Right lung (tissue), 2 donors: ENCODE measurements at regions not wholly inside any gene's neighbourhood (a gene's known extent, or its start where the extent isn't known, plus 50 kb on each side); places are given as distances from the start of the nearest gene placed in this dataset.
"Not testable (repeated sequence)": the region's sequence is repeated elsewhere in the genome, so short reads cannot be mapped to it uniquely, and the experiment has no call there.

ENCODE experiments used
- DNase-seq, 2 donors: peaks; one replicate each; pipeline ENCODE4 v3.0.0-alpha.2; 2013

DNA sequence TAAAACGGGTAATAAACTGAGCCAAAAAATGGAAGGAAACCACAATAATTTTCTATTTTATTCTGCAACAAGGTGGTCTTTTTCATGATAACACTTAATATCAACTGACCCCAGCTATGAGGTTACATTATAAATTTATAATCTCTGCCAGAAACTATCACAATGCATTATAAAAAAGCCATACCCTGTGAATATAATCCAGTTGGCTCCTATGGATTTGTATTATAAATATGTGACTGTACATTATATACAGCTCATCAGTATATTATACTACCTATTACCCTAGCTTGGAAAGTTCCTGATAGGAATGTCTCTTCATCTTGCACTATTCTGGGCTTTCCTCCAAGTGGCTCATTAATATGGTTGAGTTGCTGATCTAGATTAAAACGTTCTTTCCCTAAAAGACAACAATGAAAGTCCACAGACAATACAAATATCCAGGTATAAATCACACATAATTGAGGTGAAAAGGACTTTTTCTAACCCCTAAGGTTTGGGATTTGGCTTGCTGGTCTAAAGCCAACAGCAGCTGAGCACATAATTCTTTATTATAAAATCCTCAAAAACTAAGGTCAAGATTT, 487.7 kb downstream of the TTLL7 start:
- DNase-seq: peak; percentile 19 to 37

DNA sequence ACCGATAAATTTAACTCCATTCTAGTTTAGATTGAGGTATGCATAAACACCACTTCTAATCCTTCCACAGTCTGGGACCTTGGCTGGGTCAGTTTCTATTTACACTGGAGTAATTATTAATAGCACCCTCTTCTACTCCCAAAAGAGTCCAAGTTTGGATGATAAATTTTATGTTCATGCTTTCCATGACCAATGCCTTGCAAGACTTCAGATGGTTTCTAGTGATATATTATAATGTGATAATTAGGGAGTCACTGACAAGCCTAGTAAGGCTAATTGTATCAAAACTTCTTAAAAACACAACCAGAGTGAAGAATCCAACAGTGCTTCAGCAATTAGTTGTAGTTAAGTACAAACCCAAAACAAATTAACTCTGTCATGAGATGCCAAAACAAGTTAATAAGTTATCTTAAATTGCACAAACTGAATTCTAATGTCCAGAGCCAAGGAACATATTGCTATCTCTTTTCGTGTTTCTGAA, 489.6 kb downstream of the TTLL7 start:
- DNase-seq: peak; percentile 13 to 30

DNA sequence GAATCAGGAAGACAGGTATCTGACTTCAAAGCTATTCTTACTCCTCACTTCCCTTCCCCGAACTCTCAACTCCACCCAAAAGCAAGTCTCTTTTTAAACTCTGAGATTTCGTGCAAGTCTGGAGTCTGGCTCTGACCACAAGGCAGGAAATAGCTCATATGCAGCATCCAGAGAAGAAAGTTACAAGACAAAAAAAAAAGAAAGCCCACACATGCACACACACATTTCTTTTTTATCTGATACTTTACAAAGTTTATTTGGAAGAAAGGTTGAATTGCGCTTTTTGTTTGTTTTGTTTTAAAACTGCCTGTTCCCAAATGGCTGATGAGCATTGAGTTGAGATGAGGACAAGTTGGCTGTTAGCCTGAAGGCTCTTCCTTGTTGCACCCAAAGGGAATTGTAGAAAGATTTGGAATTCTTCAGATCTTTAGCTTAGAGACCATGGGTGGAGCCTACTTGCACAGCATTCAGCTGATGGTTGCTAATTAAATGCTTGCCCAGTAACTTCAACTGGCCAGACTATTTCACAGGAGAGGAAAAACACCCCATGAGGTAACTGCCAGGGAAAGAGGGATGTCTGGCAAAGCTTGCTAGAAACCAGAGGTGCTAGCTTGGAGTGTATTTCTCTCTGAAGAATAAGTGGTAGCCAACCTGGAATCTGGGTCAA, 490.3 kb downstream of the TTLL7 start:
- DNase-seq: peak; percentile 58 to 60

DNA sequence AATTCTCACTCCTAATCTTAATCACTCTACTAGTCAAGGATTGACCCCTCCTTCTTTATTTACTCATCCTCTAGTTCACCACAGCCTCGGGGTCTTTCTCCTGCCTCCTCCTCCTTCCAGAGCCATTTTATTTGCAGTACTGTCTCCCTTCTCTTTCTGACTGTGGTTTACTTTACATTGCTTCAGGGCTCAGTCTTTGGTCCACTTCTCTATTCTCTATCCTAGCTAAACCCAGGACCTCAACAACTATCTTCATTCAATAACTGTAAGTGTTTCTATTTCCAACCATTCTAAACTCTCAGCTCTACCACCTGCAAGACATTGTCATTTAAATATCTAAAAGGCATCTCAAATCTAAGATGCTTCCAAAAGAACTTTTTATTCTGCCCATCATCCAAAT, 493.8 kb downstream of the TTLL7 start:
- DNase-seq: no peak

DNA sequence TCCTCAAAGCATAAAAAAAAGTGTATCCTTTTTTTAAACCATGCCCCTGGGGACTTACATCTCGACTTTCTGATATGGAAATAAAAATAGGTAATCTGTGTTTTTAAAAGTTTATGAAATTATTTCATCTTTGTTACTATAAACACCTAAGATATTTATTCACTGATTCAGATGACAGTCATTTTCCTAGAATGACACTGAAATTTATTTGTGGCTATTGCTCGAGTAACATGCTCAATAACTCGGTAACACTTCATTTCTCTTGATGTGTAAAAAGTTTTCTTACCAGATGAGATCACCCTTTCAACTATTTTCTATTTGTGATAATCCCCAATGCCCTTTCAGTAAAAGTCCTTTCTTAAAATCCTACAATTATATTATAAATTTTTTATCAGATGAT, 495.8 kb downstream of the TTLL7 start:
- DNase-seq: no peak

GRCh38 chr1:83500987-83501591, 497.8 kb downstream of the TTLL7 start:
- DNase-seq: no peak

GRCh38 chr1:83500531-83500930, 498.4 kb downstream of the TTLL7 start:
- DNase-seq: no peak

- no peak for DNase-seq
Observed at GRCh38 chr1:83499998-83500397, 498.9 kb downstream of the TTLL7 start.

- no peak for DNase-seq
Observed at GRCh38 chr1:83497563-83497962, 501.4 kb downstream of the TTLL7 start.

DNA sequence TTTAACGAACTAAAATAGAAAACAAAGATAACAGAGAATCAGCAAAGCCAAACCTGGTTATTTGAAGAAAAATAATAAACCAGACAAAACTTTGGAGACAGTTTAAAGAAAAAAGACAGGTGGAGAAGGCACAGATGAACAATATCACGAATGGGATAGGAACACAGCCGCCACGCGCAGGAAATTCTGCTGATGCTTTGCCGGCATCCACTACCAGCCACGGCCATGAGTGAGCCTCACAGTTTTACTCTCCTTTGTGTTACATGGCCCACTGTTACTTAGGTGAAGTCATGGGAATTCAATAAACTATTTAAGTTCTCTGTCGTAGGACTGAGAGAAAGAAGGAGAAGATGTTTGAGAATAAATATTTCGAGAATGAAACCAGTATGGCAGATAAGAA, 503.4 kb downstream of the TTLL7 start:
- DNase-seq: no peak

GRCh38 chr1:83493633-83494032, 505.3 kb downstream of the TTLL7 start:
- no peak for DNase-seq

GRCh38 chr1:83491930-83492329, 507.0 kb downstream of the TTLL7 start:
- DNase-seq: no peak

- DNase-seq: no peak
Observed at GRCh38 chr1:83490988-83491387, 507.9 kb downstream of the TTLL7 start.

DNA sequence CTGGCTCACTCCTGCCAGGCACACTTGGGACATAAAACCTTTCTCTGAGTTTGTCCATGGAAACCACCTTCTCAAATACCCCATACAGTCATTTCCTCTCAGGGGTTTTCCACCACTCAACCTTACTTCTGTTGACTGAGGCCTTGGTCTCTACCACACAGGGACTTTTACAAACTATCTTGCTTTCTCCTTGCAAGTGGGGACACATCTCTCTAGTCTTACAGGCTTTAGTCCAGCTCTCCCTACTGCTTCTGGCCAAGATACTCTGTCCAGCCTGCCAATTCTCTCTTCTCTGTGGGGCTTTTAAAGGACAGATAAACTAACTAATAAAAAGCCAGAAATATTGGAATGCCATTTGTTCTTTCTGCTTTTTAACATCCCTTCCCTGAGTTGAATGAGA, 510.8 kb downstream of the TTLL7 start:
- not testable (repeated sequence) for DNase-seq

DNA sequence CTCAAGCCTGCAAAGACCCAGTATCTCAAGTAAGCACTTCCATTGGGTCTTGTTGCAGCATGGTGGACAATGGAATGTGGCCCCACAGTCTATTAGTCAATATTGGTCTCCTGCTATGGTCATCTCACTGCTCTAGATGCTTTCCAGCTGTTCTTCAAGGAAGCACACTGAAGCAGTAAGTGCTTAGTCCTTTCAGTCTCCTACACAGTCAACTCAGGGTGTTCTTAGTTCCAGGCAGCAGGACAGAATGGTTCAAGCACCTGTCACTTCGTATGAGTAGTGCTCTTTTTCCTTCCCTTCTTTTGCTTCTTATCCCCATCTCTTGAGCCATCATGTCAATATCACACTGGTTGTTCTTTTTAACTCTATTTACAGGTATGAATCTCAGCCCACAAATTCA, 511.5 kb downstream of the TTLL7 start:
- DNase-seq: not testable (repeated sequence)

- DNase-seq: not testable (repeated sequence)
Observed at GRCh38 chr1:83485314-83486019, 513.5 kb downstream of the TTLL7 start.

DNA sequence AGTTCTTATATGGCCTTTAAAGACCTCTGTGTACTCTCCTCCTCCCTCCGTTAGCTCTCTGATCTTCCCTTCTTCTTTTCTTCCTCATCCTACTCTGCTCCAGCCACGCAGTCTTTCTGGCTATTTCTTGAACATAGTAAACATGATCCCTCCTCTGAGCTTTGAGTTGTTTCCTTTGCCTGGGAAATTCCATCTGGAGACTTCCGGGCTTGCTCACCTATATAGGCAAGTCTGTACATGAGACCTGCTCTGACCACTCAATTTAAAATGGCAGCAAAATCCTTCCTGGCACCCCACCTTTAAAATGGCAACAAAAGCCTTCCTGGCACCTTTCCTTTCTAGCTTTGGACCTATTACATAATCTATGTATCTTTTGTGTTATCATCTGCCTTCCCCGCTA, 517.6 kb downstream of the TTLL7 start:
- not testable (repeated sequence) for DNase-seq

- not testable (repeated sequence) for DNase-seq
Observed at GRCh38 chr1:83479591-83480239, 519.2 kb downstream of the TTLL7 start.

- not testable (repeated sequence) for DNase-seq
Observed at GRCh38 chr1:83478127-83478526, 520.8 kb downstream of the TTLL7 start.

- not testable (repeated sequence) for DNase-seq
Observed at GRCh38 chr1:83476518-83476917, 522.4 kb downstream of the TTLL7 start.

DNA sequence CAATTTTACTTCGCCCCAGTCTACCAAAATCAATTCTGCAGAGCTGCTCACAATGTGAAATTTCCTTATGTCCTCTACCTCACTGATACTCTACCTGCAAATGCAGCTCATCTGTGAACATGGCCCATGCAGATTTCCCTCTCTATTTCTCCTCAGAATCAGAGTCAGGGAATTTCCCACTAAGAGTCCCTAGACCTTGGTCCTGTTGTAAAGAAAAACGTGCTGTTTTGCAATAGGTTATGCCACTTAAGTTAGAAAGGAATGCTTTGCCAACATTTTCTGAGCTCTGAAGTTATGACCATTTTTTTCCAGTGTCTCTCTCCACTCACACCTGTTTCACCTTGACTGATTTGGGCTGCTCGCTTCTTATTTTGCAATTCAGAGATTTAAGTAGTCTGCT, 524.0 kb downstream of the TTLL7 start:
- DNase-seq: not testable (repeated sequence)

DNA sequence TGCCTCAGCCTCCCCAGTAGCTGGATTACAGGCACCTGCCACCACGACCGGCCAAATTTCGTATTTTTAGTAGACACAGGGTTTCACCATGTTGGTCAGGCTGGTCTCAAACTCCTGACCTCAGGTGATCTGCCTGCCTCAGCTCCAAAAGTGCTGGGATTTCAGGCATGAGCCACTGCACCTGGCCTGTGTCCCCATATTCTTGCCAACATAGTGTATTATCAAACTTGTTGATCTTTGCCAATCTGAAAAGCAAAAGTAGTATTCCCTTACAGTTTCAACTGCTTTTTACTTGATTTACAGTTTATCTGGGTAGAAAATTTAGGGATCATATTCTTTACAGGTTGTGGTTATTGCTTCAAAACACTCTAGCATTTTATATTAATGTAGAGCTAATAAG, 524.9 kb downstream of the TTLL7 start:
- DNase-seq: not testable (repeated sequence)
